Skeletal muscle satellite cell (primary cell): ENCODE measurements at regions not wholly inside any gene's neighbourhood (a gene's known extent, or its start where the extent isn't known, plus 50 kb on each side); places are given as distances from the start of the nearest gene placed in this dataset.
A peak's percentile ranks its signal among the peaks of the same experiment; 100 is the strongest.

Experiments used
- H3K27me3 ChIP-seq: 2 replicates; pipeline ENCODE4 v1.7.0; 2013; ENCODE audit warnings: low read length; ENCODE audit not compliant: control insufficient read depth, insufficient read depth
- H3K36me3 ChIP-seq: 2 replicates; pipeline ENCODE4 v1.7.0; 2013; ENCODE audit warnings: mild to moderate bottlenecking, control low read depth, low read length; ENCODE audit not compliant: insufficient read depth
- H3K4me1 ChIP-seq: 2 replicates; pipeline ENCODE4 v1.7.0; 2013; ENCODE audit warnings: low read length; ENCODE audit not compliant: control insufficient read depth, insufficient read depth
- H3K4me2 ChIP-seq: 2 replicates; pipeline ENCODE4 v1.7.0; 2013; ENCODE audit warnings: mild to moderate bottlenecking, low read length
- H3K4me3 ChIP-seq: 2 replicates; pipeline ENCODE4 v1.7.0; 2013; ENCODE audit warnings: low read length
- H3K9ac ChIP-seq: 2 replicates; pipeline ENCODE4 v1.7.0; 2013; ENCODE audit warnings: mild to moderate bottlenecking, low read depth, low read length, moderate library complexity
- H3K9me3 ChIP-seq: replicated peaks from 2 replicates; pipeline ENCODE4 v1.7.0; 2013; ENCODE audit warnings: mild to moderate bottlenecking, control low read depth, low read length

DNA sequence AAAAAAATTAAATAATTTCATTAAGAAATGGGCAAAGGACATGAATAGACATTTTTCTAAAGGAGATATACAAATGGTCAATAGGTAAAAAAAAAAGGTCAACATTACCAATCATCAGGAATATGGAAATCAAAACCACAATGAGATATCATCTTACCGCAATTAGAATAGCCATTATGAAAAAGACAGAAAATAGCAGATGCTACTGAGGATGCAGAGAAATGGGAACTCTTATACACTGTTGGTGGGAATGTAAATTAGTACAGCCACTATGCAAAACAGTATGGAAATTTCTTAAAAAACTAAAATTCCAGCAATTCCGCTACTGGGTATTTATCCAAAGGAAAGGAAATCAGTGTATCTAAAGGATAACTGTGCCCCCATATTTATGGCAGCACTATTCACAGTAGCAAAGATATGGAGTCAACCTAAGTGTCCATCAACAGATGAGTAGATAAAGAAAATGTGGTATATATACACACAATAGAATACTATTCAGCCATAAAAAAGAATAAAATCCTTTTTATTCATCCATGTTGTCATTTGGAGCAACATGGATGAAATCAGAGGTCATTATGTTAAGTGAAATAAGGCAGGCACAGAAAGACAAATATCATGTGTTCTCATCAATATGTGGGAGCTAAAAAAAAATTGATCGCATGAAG is 132.4 kb downstream of the RPL22L1 start:
- Histone ChIP-seq H3K9ac (no peak overlapping the region), H3K4me3 (no peak overlapping the region), H3K9me3 (no peaks in the 10 kb centered on the region), H3K27me3 (no peaks in the 10 kb centered on the region), H3K36me3 (no peaks in the 10 kb centered on the region), H3K4me1 (peaks cover 54% of the 10 kb centered on the region), H3K4me2 (no peak overlapping the region)

- no peaks in the 10 kb centered on the region for H3K27me3 ChIP-seq
- no peak overlapping the region for H3K9ac ChIP-seq
- H3K4me1 ChIP-seq = peaks cover 40% of the 10 kb centered on the region
Measured at GRCh38 chr3:170735821-170736220, 134.2 kb downstream of the RPL22L1 start.

DNA sequence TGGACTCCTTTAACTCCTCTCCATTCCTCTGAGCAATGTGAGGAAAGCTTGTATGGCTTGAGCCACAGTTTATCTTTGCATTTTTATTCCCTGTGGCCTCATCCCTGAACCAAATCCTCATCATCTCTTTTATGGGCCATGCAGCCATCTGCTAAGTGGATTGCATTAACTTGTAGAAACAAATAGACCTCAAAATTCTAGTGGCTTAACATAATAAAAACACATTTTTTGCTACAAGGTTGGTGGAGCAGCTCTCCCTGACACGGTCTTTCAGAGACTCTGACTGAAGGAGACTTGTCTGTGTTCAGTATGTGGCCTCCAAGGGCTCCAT is 135.3 kb downstream of the RPL22L1 start:
- Histone ChIP-seq H3K4me1 (peaks cover 29% of the 10 kb centered on the region), H3K4me3 (no peak overlapping the region), H3K4me2 (no peak overlapping the region), H3K27me3 (no peaks in the 10 kb centered on the region), H3K9me3 (no peaks in the 10 kb centered on the region), H3K36me3 (no peaks in the 10 kb centered on the region), H3K9ac (no peak overlapping the region)

More at GRCh38 chr3:170735821-170736220, 134.2 kb downstream of the RPL22L1 start:
- Histone ChIP-seq H3K36me3 (no peaks in the 10 kb centered on the region), H3K9me3 (no peaks in the 10 kb centered on the region), H3K4me2 (no peak overlapping the region), H3K4me3 (no peak overlapping the region)

- Histone ChIP-seq H3K4me3 (no peak overlapping the region), H3K9ac (no peak overlapping the region), H3K4me1 (peaks cover 26% of the 10 kb centered on the region), H3K4me2 (no peak overlapping the region), H3K27me3 (no peaks in the 10 kb centered on the region), H3K9me3 (no peaks in the 10 kb centered on the region), H3K36me3 (no peaks in the 10 kb centered on the region)
Measured at GRCh38 chr3:170734043-170734734, 135.8 kb downstream of the RPL22L1 start.

- Histone ChIP-seq H3K27me3 (no peaks in the 10 kb centered on the region), H3K9ac (no peak overlapping the region), H3K36me3 (no peaks in the 10 kb centered on the region), H3K4me1 (peaks cover 31% of the 10 kb centered on the region), H3K9me3 (no peaks in the 10 kb centered on the region), H3K4me2 (no peak overlapping the region), H3K4me3 (no peak overlapping the region)
Measured at GRCh38 chr3:170732660-170733245, 137.2 kb downstream of the RPL22L1 start.

DNA sequence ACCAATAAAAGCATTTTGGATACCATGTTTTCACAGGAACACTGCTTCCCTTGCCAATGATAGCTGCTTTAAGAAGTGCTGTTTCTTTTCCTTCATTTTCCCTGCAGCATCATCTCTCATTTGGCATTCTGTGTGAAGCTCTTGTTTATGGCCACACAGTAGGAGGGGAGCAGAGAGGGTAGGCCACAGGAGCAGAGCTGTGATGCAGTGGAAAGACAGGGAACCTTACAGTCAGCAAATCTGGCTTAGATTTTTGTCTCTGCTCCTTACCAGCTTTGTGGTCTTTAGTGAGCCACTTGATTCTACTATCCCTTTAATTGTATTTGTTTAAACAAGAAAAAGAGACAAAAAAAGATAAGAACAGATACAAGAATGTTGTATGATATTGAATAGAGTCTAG is 138.7 kb downstream of the RPL22L1 start:
- Histone ChIP-seq H3K4me1 (peaks cover 44% of the 10 kb centered on the region), H3K9me3 (no peaks in the 10 kb centered on the region), H3K4me2 (no peak overlapping the region), H3K36me3 (no peaks in the 10 kb centered on the region), H3K27me3 (no peaks in the 10 kb centered on the region), H3K9ac (no peak overlapping the region), H3K4me3 (no peak overlapping the region)

GRCh38 chr3:170730071-170730812 is 139.8 kb downstream of the RPL22L1 start:
- H3K9ac ChIP-seq = no peak overlapping the region
- H3K4me2 ChIP-seq = no peak overlapping the region
- H3K27me3 ChIP-seq = no peaks in the 10 kb centered on the region
- no peak overlapping the region for H3K4me3 ChIP-seq
- H3K9me3 ChIP-seq = no peaks in the 10 kb centered on the region
- no peaks in the 10 kb centered on the region for H3K36me3 ChIP-seq
- peaks cover 54% of the 10 kb centered on the region for H3K4me1 ChIP-seq

DNA sequence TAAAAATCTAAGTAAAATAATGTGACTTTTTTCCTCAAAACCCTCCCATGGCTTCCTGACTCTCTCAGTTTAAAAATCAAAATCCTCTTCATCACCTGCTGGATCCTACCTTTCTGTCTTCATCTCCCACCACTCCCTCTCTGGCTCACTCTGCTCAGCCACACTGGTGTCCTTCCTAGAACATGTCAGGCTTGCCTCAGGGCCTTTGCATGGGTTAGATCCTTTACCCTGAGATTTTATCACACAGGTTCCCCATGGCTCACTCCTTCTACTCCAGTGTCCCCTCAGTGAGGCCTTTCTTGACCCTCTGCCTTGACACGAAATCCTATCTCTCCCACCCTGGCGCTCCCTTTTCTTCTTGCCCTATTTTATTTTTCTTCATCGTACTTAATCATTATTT is 141.8 kb downstream of the RPL22L1 start:
- peak overlapping the region; percentile 87 for H3K9ac ChIP-seq
- H3K4me1 ChIP-seq = peaks cover 62% of the 10 kb centered on the region
- H3K9me3 ChIP-seq = no peaks in the 10 kb centered on the region
- H3K4me2 ChIP-seq = no peak overlapping the region
- no peaks in the 10 kb centered on the region for H3K27me3 ChIP-seq
- no peaks in the 10 kb centered on the region for H3K36me3 ChIP-seq
- H3K4me3 ChIP-seq = no peak overlapping the region

DNA sequence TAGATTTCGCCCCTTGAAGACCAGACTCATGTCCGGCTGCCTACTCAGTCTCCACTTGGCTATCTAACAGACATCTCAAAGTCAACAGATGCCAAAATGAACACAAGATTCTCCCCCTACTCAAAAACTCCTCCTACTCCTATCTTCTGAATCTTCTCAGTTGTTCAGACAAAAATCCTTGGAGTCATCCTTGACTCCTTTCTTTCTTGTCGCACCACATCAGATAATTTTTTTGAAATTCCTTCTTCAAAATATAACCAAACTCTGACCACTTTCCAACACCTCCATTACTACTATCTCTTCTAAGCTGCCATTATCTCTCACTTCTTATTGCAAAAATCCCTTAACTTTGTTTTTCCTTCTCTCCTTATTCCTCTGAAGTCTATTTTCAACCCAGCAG is 141.9 kb upstream of the SLC7A14 start:
- H3K36me3 ChIP-seq = no peaks in the 10 kb centered on the region
- H3K4me3 ChIP-seq = no peak overlapping the region
- peak overlapping the region; percentile 86 for H3K4me2 ChIP-seq
- no peaks in the 10 kb centered on the region for H3K9me3 ChIP-seq
- peak overlapping the region; percentile 87 for H3K9ac ChIP-seq
- peaks cover 58% of the 10 kb centered on the region for H3K4me1 ChIP-seq
- H3K27me3 ChIP-seq = no peaks in the 10 kb centered on the region

- Histone ChIP-seq H3K4me3 (peak overlapping the region; percentile 65), H3K4me2 (peak overlapping the region; percentile 86), H3K4me1 (peaks cover 52% of the 10 kb centered on the region), H3K9ac (peak overlapping the region; percentile 87), H3K27me3 (no peaks in the 10 kb centered on the region), H3K36me3 (no peaks in the 10 kb centered on the region), H3K9me3 (no peaks in the 10 kb centered on the region)
Measured at GRCh38 chr3:170726976-170727661, 141.2 kb upstream of the SLC7A14 start.

DNA sequence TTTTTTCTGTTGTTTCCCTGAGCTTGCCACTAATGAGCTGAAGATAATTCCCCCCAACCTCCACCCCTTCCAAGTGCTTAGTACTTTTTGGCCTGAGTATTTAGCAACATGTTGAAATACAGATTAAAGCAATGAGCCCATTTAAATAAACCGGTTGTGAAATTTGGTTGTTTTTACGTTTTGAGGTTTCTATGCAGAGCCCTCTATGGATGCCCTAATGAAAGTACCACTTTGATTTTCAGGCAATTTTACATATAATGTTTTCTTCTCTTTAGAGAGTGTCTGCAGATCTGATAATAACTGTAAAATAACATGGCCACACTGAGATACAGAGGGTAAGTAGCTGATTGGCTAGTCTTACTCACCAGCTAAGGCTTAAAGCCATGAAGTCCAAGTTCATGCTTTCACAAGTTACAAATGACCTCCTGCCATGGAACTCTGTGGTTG is 139.4 kb upstream of the SLC7A14 start:
- Histone ChIP-seq H3K27me3 (no peaks in the 10 kb centered on the region), H3K9me3 (no peaks in the 10 kb centered on the region), H3K36me3 (no peaks in the 10 kb centered on the region), H3K9ac (peak overlapping the region; percentile 6), H3K4me2 (peak overlapping the region; percentile 3), H3K4me1 (peaks cover 52% of the 10 kb centered on the region), H3K4me3 (no peak overlapping the region)
